GM12878 (cell line): ENCODE measurements at regions not wholly inside any gene's neighbourhood (a gene's known extent, or its start where the extent isn't known, plus 50 kb on each side); places are given as distances from the start of the nearest gene placed in this dataset.

Experiments used
- ATAC-seq: fragments of 200-7000 bp; cut with Tn5 transposase; 3 replicates; pipeline ENCODE4 v1.9.1; 2020; ENCODE audit warnings: mild to moderate bottlenecking, moderate library complexity
- BruUV-seq: library from RNA; stranded (reverse); fragments of 400-500 nt; replicated peaks from 2 replicates; lab custom pipeline; 2021; lab: Mats Ljungman, UMichigan
- CTCF ChIA-PET: fragments of 300-600 bp; sonication (Branson Sonifier 250); formaldehyde crosslinking; extraction: SDS; loops from one replicate; lab custom pipeline; 2021; ENCODE audit warnings: inconsistent platforms; lab: Yijun Ruan, JAX
- POLR2A ChIA-PET: fragments of 350-600 bp; formaldehyde crosslinking; extraction: SDS; loops from one replicate; lab custom pipeline; 2021; ENCODE audit warnings: inconsistent platforms; lab: Charles Lee
- RAD21 ChIA-PET: fragments of 300-600 bp; sonication (Branson Sonifier 250); formaldehyde crosslinking; loops from one replicate; lab custom pipeline; 2023; ENCODE audit warnings: antibody characterized with exemption; ENCODE audit not compliant: unreplicated experiment; lab: Charles Lee
- SMC1A ChIA-PET: fragments of 300-600 bp; sonication (Branson Sonifier 250); formaldehyde crosslinking; loops from one replicate; lab custom pipeline; 2023; ENCODE audit not compliant: unreplicated experiment, uncharacterized antibody; lab: Charles Lee
- DNase-seq: peaks from one replicate; pipeline ENCODE4 v3.0.0-alpha.2; 2011; ENCODE audit warnings: low read depth, low spot score
- FAIRE-seq: peaks from 3 replicates; lab custom pipeline; 2011; peaks lifted over from hg19 to GRCh38; lab: Jason Lieb, UNC
- H2AFZ ChIP-seq: 2 replicates; pipeline ENCODE4 v1.6.0; 2011; ENCODE audit warnings: low read depth, low read length, control low read depth; ENCODE audit not compliant: control insufficient read depth
- H3K27ac ChIP-seq: 2 replicates; pipeline ENCODE4 v1.5.1; 2011; ENCODE audit warnings: control low read depth; ENCODE audit not compliant: control insufficient read depth, insufficient read depth
- H3K27me3 ChIP-seq, 2 experiments: replicated peaks in 1 of 2; 2 replicates each; pipeline versions ENCODE4 v1.6.0 to v1.6.1; 2011; ENCODE audit warnings: low read length in 1 of 2; ENCODE audit not compliant: control insufficient read depth in 2 of 2, insufficient read depth in 2 of 2
- H3K36me3 ChIP-seq, 2 experiments: 2 replicates each; pipeline ENCODE4 v1.5.1; 2011; ENCODE audit warnings: low read length in 1 of 2; ENCODE audit not compliant: control insufficient read depth in 2 of 2, insufficient read depth in 2 of 2
- H3K4me1 ChIP-seq: 2 replicates; pipeline ENCODE4 v1.6.1; 2011; ENCODE audit warnings: mild to moderate bottlenecking, low read length, moderate library complexity, mixed read lengths; ENCODE audit not compliant: control insufficient read depth, insufficient read depth
- H3K4me2 ChIP-seq: 2 replicates; pipeline ENCODE4 v1.6.0; 2011; ENCODE audit warnings: control low read depth; ENCODE audit not compliant: control insufficient read depth, insufficient read depth
- H3K4me3 ChIP-seq: fragments of 200-600 bp; sonication (generic); 2 replicates; pipeline ENCODE4 v1.5.1; 2016
- H3K79me2 ChIP-seq: 2 replicates; pipeline ENCODE4 v1.6.0; 2011; ENCODE audit warnings: low read length; ENCODE audit not compliant: control insufficient read depth, insufficient read depth
- H3K9ac ChIP-seq: 2 replicates; pipeline ENCODE4 v1.8.0; 2011; ENCODE audit warnings: low read length, control low read depth, mixed read lengths; ENCODE audit not compliant: control insufficient read depth, insufficient read depth
- H3K9me3 ChIP-seq: replicated peaks from 3 replicates; pipeline ENCODE4 v1.5.1; 2011; ENCODE audit warnings: mild to moderate bottlenecking, low read length; ENCODE audit not compliant: control insufficient read depth, insufficient read depth
- H4K20me1 ChIP-seq: 2 replicates; pipeline ENCODE4 v1.6.0; 2011; ENCODE audit not compliant: control insufficient read depth, insufficient read depth
- EGR1 ChIP-seq, 2 experiments: IDR thresholded peaks; 1 replicate in 1 of 2; 2 replicates in 1 of 2; pipeline ENCODE4 v1.6.1; 2011 to 2012; ENCODE audit warnings: low read depth in 2 of 2, low read length in 2 of 2, borderline replicate concordance in 1 of 2, mild to moderate bottlenecking in 1 of 2, moderate library complexity in 1 of 2
- ESRRA ChIP-seq: IDR thresholded peaks from 2 replicates; pipeline ENCODE4 v1.6.1; 2012; ENCODE audit warnings: mild to moderate bottlenecking, low read length, improper control_type of control experiment
- IRF4 ChIP-seq: IDR thresholded peaks from 2 replicates; pipeline ENCODE4 v1.6.1; 2011; ENCODE audit warnings: low read depth, low read length
- LARP7 ChIP-seq: fragments of 450-650 bp; IDR thresholded peaks from 2 replicates; pipeline ENCODE4 v1.6.1; 2017; ENCODE audit warnings: mild to moderate bottlenecking
- MYC ChIP-seq: IDR thresholded peaks from 2 replicates; pipeline ENCODE4 v1.6.1; 2011; ENCODE audit warnings: mild to moderate bottlenecking, low read length, moderate library complexity, inconsistent platforms; ENCODE audit not compliant: insufficient read depth, insufficient replicate concordance, insufficient read length, severe bottlenecking
- NR2C1 ChIP-seq: fragments of 450-650 bp; IDR thresholded peaks from 2 replicates; pipeline ENCODE4 v1.6.1; 2017; ENCODE audit warnings: antibody characterized with exemption, mild to moderate bottlenecking, moderate library complexity
- POLR2A ChIP-seq: IDR thresholded peaks from 2 replicates; pipeline ENCODE4 v1.6.1; 2011; ENCODE audit warnings: low read depth, mild to moderate bottlenecking, low read length
- RFX5 ChIP-seq: IDR thresholded peaks from 2 replicates; pipeline ENCODE4 v1.6.1; 2011; ENCODE audit warnings: low read depth, low read length, improper control_type of control experiment
- SMC3 ChIP-seq: IDR thresholded peaks from 2 replicates; pipeline ENCODE4 v1.6.1; 2011; ENCODE audit warnings: low read length, improper control_type of control experiment, borderline replicate concordance
- SP1 ChIP-seq: IDR thresholded peaks from one replicate; pipeline ENCODE4 v1.6.1; 2011; ENCODE audit warnings: low read depth, low read length
- TCF7 ChIP-seq: IDR thresholded peaks from 2 replicates; pipeline ENCODE4 v1.6.1; 2014; ENCODE audit warnings: antibody characterized with exemption, borderline replicate concordance
- ZNF622 ChIP-seq: fragments of 450-650 bp; IDR thresholded peaks from 2 replicates; pipeline ENCODE4 v1.6.1; 2017; ENCODE audit warnings: mild to moderate bottlenecking, inconsistent platforms
- ZSCAN29 ChIP-seq: fragments of 450-650 bp; IDR thresholded peaks from 2 replicates; pipeline ENCODE4 v1.6.1; 2017; ENCODE audit warnings: mild to moderate bottlenecking, moderate library complexity
- WGBS: methylation state at CpG from one replicate; pipeline ENCODE4 v1.1.6; 2016; ENCODE audit warnings: low lambda C conversion rate; ENCODE audit not compliant: insufficient replicate concordance, insufficient coverage; ENCODE audit errors: missing lambda C conversion rate; 5-methylcytosine and 5-hydroxymethylcytosine counted together
- in situ Hi-C: fragments of 300-500 bp; cut with MboI; formaldehyde crosslinking; loops from 9 replicates; pipeline ENCODE4 v1.14.3; 2018; ENCODE audit warnings: mixed read lengths
- intact Hi-C: fragments of 100-400 bp; cut with micrococcal nuclease; formaldehyde crosslinking; loops from one replicate; pipeline ENCODE4 v1.14.2; 2022; ENCODE audit not compliant: unreplicated experiment
- TF ChIP-seq, protein P1 (sequence below): IDR thresholded peaks from 2 replicates; pipeline ENCODE4 v1.6.1; 2011; ENCODE audit warnings: borderline replicate concordance, low read depth, mild to moderate bottlenecking, moderate library complexity, low read length; ENCODE audit not compliant: insufficient read depth, poor library complexity, severe bottlenecking
- TF ChIP-seq, protein P2 (sequence below): fragments of 450-650 bp; IDR thresholded peaks from 2 replicates; pipeline ENCODE4 v1.6.1; 2018; ENCODE audit warnings: mild to moderate bottlenecking, low read depth, moderate library complexity; ENCODE audit not compliant: partially characterized antibody
- TF ChIP-seq, protein P3 (sequence below): fragments of 450-650 bp; conservative IDR thresholded peaks from 2 replicates; pipeline ENCODE4 v1.6.1; 2017; ENCODE audit warnings: mild to moderate bottlenecking, moderate library complexity
- TF ChIP-seq, protein P4 (sequence below): fragments of 450-650 bp; IDR thresholded peaks from 2 replicates; pipeline ENCODE4 v1.6.1; 2017; ENCODE audit warnings: mild to moderate bottlenecking

DNA sequence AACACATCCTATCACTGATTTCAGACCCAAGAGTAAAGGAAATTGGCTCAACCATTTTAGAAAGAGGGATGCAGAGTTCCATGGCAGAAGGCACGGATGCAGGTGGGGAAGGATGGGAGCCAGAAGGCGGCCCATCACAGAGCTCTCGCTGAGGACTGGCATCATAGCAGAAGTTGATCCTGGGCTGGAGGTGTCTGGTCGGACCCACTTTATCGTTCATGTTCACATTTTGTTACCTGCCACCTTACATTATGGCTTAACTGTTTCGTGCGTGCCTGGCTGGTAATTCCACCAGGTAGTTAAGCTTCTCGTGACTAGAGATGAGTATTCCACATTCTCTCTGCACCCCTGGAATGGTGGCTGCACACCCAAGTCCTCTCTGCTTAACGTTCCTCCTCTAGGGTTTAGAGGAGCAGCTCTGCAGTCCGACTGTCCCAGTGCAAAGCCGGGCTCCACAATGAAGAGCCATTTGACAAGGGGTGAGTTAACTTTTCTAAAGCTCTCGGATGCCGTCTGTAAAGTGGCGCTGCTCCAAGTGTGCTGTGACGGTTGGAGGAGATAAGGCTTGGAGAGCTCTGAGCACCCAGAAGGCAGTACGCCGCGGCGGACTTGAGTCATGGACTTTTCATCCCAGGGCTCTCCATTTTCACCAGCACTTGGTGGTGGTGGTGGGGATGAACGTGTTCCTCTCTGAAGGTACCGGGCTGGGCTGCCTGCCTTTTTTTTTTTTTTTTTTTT, 157.1 kb upstream of the SHH start:
- SMC1A ChIA-PET = no interaction called here
- Histone ChIP-seq H3K9ac (no peak overlapping the region), H3K27ac (no peak overlapping the region), H3K79me2 (no peaks in the 10 kb centered on the region), H3K9me3 (no peaks in the 10 kb centered on the region), H3K4me1 (no peaks in the 10 kb centered on the region; the same call in 1 of the 2 replicates), H3K27me3 (no peaks in the 10 kb centered on the region), H3K4me2 (no peak overlapping the region), H2AFZ (no peak overlapping the region), H4K20me1 (no peaks in the 10 kb centered on the region), H3K36me3 (no peaks in the 10 kb centered on the region), H3K4me3 (no peak overlapping the region)
- POLR2A ChIA-PET = no interaction called here
- CTCF ChIA-PET = no interaction called here
- 43% methylated on average over 21 of the region's 21 CpGs for WGBS
- in situ Hi-C loops = no loop called here
- RAD21 ChIA-PET = interaction anchor here (0.5 kb wide), 1 partner anchor 692 kb away, joined by 3 read pairs; no protein-coding TSS in a partner anchor
- no peak for DNase-seq
- BruUV-seq = no TSS peak
- no peak for FAIRE-seq
- ATAC-seq = no peak
- intact Hi-C loops = no loop called here
- TF ChIP-seq, protein P1, sequence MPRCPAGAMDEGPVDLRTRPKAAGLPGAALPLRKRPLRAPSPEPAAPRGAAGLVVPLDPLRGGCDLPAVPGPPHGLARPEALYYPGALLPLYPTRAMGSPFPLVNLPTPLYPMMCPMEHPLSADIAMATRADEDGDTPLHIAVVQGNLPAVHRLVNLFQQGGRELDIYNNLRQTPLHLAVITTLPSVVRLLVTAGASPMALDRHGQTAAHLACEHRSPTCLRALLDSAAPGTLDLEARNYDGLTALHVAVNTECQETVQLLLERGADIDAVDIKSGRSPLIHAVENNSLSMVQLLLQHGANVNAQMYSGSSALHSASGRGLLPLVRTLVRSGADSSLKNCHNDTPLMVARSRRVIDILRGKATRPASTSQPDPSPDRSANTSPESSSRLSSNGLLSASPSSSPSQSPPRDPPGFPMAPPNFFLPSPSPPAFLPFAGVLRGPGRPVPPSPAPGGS = no peak
- TF ChIP-seq NR2C1 (no peak), IRF4 (no peak), ESRRA (no peak), POLR2A (no peak), RFX5 (no peak), SMC3 (no peak), TCF7 (no peak), EGR1 (IDR thresholded peaks at IDR 0.05; ENCODE audit: borderline replicate concordance in 1 of 2, low read depth in 2 of 2, low read length in 2 of 2) (no peak), ZSCAN29 (no peak), MYC (no peak), ZNF622 (no peak), SP1 (no peak), LARP7 (no peak)
- TF ChIP-seq, protein P2, sequence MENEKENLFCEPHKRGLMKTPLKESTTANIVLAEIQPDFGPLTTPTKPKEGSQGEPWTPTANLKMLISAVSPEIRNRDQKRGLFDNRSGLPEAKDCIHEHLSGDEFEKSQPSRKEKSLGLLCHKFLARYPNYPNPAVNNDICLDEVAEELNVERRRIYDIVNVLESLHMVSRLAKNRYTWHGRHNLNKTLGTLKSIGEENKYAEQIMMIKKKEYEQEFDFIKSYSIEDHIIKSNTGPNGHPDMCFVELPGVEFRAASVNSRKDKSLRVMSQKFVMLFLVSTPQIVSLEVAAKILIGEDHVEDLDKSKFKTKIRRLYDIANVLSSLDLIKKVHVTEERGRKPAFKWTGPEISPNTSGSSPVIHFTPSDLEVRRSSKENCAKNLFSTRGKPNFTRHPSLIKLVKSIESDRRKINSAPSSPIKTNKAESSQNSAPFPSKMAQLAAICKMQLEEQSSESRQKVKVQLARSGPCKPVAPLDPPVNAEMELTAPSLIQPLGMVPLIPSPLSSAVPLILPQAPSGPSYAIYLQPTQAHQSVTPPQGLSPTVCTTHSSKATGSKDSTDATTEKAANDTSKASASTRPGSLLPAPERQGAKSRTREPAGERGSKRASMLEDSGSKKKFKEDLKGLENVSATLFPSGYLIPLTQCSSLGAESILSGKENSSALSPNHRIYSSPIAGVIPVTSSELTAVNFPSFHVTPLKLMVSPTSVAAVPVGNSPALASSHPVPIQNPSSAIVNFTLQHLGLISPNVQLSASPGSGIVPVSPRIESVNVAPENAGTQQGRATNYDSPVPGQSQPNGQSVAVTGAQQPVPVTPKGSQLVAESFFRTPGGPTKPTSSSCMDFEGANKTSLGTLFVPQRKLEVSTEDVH = no peak
- TF ChIP-seq, protein P3, sequence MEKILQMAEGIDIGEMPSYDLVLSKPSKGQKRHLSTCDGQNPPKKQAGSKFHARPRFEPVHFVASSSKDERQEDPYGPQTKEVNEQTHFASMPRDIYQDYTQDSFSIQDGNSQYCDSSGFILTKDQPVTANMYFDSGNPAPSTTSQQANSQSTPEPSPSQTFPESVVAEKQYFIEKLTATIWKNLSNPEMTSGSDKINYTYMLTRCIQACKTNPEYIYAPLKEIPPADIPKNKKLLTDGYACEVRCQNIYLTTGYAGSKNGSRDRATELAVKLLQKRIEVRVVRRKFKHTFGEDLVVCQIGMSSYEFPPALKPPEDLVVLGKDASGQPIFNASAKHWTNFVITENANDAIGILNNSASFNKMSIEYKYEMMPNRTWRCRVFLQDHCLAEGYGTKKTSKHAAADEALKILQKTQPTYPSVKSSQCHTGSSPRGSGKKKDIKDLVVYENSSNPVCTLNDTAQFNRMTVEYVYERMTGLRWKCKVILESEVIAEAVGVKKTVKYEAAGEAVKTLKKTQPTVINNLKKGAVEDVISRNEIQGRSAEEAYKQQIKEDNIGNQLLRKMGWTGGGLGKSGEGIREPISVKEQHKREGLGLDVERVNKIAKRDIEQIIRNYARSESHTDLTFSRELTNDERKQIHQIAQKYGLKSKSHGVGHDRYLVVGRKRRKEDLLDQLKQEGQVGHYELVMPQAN = no peak
- TF ChIP-seq, protein P4, sequence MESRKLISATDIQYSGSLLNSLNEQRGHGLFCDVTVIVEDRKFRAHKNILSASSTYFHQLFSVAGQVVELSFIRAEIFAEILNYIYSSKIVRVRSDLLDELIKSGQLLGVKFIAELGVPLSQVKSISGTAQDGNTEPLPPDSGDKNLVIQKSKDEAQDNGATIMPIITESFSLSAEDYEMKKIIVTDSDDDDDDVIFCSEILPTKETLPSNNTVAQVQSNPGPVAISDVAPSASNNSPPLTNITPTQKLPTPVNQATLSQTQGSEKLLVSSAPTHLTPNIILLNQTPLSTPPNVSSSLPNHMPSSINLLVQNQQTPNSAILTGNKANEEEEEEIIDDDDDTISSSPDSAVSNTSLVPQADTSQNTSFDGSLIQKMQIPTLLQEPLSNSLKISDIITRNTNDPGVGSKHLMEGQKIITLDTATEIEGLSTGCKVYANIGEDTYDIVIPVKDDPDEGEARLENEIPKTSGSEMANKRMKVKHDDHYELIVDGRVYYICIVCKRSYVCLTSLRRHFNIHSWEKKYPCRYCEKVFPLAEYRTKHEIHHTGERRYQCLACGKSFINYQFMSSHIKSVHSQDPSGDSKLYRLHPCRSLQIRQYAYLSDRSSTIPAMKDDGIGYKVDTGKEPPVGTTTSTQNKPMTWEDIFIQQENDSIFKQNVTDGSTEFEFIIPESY = no peak
